ENCODE measurements at regions not wholly inside any gene's neighbourhood (a gene's known extent, or its start where the extent isn't known, plus 50 kb on each side); places are given as distances from the start of the nearest gene placed in this dataset.
A peak's percentile ranks its signal among the peaks of the same experiment; 100 is the strongest.

DNA sequence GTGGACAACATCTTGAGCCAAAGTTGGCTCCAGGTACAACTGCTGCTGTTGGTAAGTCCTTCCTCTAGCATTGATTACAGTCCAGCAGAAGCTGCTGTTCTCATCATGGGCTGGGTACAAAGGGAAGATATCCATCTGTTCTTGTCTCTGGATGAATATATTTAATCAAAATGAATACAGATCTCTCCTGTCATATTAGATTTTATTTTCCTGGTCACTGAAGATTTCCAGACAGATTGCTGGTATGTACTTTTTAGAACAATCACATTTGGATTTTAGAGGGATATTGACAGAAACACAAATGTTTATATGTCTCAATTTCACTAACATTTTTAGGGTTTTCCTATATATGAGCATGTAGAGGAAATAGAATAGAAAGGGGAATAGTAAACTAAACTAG lies 155.4 kb upstream of the FHL2 start:
- no peak overlapping the region for H3K4me3 ChIP-seq (ENCODE audit: low read length in 2 of 2)
- H3K9me3 ChIP-seq (ENCODE audit: control insufficient read depth, low read length) = no peaks in the 10 kb centered on the region
- H3K27me3 ChIP-seq (ENCODE audit: control insufficient read depth in 1 of 2, insufficient read depth in 2 of 2, low read length in 1 of 2) = no peaks in the 10 kb centered on the region
- no peaks in the 10 kb centered on the region for H3K36me3 ChIP-seq (ENCODE audit: control insufficient read depth in 1 of 2, insufficient read depth in 2 of 2, low read length in 1 of 2)
- ATAC-seq (ENCODE audit: low FRiP score) = no peak
- no peak overlapping the region for H3K27ac ChIP-seq (ENCODE audit: low read depth in 1 of 2, low read length in 2 of 2)
- intact Hi-C loops (cut with DNase I) = no loop called here
- no peaks in the 10 kb centered on the region for H3K4me1 ChIP-seq (ENCODE audit: control insufficient read depth in 1 of 2, insufficient read depth in 2 of 2, low read length in 2 of 2)
- no peak for DNase-seq

DNA sequence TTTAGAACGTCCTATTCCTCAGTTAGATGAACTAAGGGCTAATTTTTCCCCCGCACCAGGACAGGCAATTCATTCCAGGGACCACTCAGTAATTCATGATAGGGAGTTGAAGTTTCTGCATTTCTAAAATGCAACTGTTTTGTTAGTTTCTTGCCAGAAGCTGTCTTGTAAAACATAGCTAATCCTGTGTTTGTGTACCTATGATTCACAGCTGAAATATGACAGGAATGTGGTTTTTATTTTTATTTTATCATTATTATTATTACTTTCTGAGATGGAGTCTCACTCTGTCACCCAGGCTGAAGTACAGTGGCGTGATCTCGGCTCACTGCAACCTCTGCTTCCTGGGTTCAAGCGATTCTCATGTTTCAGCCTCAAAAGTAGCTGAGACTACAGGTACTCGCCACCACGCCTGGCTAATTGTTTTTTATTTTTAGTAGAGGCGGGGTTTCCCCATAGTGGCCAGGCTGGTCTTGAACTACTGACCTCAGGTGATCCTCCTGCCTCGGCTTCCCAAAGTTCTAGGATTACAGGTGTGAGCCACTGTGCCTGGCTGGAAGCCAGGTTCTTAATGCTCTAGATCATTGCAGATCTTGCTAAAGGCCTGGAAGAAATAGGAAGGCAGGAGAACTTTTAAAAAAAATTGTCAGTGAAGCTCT lies 154.8 kb upstream of the FHL2 start:
- no peak overlapping the region for H3K27ac ChIP-seq (ENCODE audit: low read depth in 1 of 2, low read length in 2 of 2)
- no peak overlapping the region for H3K4me3 ChIP-seq (ENCODE audit: low read length in 2 of 2)
- intact Hi-C loops (cut with DNase I) = no loop called here
- H3K27me3 ChIP-seq (ENCODE audit: control insufficient read depth in 1 of 2, insufficient read depth in 2 of 2, low read length in 1 of 2) = no peaks in the 10 kb centered on the region
- no peaks in the 10 kb centered on the region for H3K9me3 ChIP-seq (ENCODE audit: control insufficient read depth, low read length)
- DNase-seq (no peak), ATAC-seq (ENCODE audit: low FRiP score) (no peak)
- 39 to 42% methylated on average over 9 of the region's 9 CpGs for WGBS, 2 donors
- no peaks in the 10 kb centered on the region for H3K4me1 ChIP-seq (ENCODE audit: control insufficient read depth in 1 of 2, insufficient read depth in 2 of 2, low read length in 2 of 2)
- H3K36me3 ChIP-seq (ENCODE audit: control insufficient read depth in 1 of 2, insufficient read depth in 2 of 2, low read length in 1 of 2) = no peaks in the 10 kb centered on the region

DNA sequence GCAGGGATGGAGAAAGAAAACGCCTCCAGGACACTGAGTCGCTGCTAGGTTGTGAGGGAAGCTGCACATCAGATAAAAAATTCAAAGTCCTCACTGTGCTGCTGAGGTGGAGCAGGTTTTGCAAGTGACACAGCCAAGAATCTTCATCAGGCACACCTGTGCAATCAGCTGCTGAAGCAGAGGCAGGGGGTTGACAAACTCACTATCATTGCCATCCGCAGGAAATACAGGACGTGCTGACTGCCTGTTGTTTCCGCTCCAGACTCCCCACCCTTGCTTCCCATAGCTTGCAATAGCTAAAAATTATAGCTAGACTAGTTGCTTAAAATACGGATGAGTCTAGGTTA lies 147.8 kb upstream of the FHL2 start:
- Histone ChIP-seq H3K9me3 (ENCODE audit: control insufficient read depth, low read length) (no peaks in the 10 kb centered on the region), H3K27ac (ENCODE audit: low read depth in 1 of 2, low read length in 2 of 2) (no peak overlapping the region), H3K36me3 (ENCODE audit: control insufficient read depth in 1 of 2, insufficient read depth in 2 of 2, low read length in 1 of 2) (no peaks in the 10 kb centered on the region), H3K27me3 (ENCODE audit: control insufficient read depth in 1 of 2, insufficient read depth in 2 of 2, low read length in 1 of 2) (no peaks in the 10 kb centered on the region), H3K4me3 (ENCODE audit: low read length in 2 of 2) (no peak overlapping the region), H3K4me1 (ENCODE audit: control insufficient read depth in 1 of 2, insufficient read depth in 2 of 2, low read length in 2 of 2) (no peaks in the 10 kb centered on the region)
- ATAC-seq (ENCODE audit: low FRiP score) (no peak), DNase-seq (no peak)
- intact Hi-C loops (cut with DNase I) = no loop called here
- 75 to 77% methylated on average over 6 of the region's 6 CpGs for WGBS, 2 donors

DNA sequence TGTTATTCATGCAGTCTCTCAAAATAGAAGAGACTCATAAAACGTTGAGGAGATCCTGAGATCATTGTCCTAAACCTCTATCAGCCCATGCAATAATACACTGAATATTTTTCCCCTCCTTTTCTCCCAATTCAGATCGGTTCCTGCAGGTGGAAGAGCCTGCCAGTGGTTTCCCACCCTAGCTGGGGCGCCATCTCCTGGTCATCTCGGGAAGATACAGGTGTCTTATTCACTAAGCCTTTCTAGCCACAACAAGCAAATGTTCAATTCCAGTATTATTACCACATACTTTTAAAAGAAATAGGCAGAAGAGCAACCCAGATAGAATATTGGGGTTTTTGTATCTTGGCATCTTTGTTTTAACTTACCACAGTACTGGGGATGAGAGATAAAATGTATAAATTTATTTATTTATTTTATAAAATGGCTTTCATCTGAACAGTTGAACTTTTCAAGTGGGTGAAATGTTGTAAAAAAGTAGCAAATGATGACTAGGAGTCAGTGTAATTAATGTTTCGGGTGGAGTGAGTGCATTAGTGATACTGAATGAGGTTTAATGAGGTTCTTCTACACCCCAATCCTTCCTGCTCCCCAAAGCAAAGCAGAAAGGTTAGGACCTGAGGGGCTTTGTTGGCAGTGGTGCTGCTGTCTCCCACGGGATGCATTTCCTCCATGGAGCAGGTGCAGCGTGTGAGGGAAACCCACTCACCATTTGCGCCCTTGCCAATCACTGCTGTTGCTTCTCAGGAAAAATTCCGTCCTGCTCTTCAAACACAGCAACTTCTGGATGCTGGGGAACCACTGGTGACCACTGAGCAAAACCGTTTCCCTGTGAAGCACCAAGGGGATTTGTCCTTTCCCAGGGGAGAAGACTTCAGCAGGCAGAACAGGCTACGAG lies 147.1 kb upstream of the FHL2 start:
- DNase-seq (peak; percentile 70 to 85), ATAC-seq (ENCODE audit: low FRiP score) (no peak)
- intact Hi-C loops (cut with DNase I) = no loop called here
- 35 to 38% methylated on average over 11 of the region's 11 CpGs for WGBS, 2 donors
- Histone ChIP-seq H3K27ac (ENCODE audit: low read depth in 1 of 2, low read length in 2 of 2) (no peak overlapping the region), H3K36me3 (ENCODE audit: control insufficient read depth in 1 of 2, insufficient read depth in 2 of 2, low read length in 1 of 2) (no peaks in the 10 kb centered on the region), H3K4me1 (ENCODE audit: control insufficient read depth in 1 of 2, insufficient read depth in 2 of 2, low read length in 2 of 2) (no peaks in the 10 kb centered on the region), H3K27me3 (ENCODE audit: control insufficient read depth in 1 of 2, insufficient read depth in 2 of 2, low read length in 1 of 2) (no peaks in the 10 kb centered on the region), H3K9me3 (ENCODE audit: control insufficient read depth, low read length) (no peaks in the 10 kb centered on the region), H3K4me3 (ENCODE audit: low read length in 2 of 2) (no peak overlapping the region)

DNA sequence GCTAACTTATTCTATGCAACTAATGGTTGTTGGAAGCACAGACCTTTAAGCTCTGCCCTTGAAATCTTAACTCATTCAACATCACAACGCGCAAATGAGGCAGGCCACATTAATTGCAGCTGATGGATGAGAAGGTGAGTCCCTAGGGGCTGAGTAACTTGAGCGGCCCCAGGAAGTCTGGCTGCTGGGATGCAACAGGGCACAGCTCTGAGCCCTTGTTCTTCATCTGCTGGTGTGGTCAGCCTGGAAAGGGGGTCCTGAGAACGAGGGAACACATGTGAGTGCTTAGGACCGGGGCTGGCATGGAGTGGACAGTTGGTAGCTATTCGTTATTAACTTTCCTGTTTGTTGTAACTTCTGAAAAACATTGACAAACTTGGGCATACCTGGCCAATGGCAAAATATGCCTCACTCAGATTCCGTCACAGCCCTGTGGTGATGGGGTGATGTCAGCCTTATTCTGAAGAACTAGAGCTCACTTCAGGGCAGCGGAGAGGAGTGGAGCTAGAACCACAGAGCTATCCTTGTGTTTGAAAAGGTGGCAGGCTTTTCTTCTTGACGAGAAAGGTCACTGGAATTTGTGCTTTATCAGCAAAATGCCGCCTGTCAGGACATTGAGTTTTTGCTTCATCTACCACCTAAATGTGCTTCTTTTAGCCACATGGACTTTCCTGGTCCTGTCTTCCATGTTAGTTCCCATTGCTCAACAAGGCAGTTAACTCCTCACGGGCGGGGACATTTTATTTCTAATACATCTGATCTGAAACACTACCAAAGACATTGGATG lies 145.9 kb upstream of the FHL2 start:
- Histone ChIP-seq H3K27ac (ENCODE audit: low read depth in 1 of 2, low read length in 2 of 2) (no peak overlapping the region), H3K4me3 (ENCODE audit: low read length in 2 of 2) (no peak overlapping the region), H3K4me1 (ENCODE audit: control insufficient read depth in 1 of 2, insufficient read depth in 2 of 2, low read length in 2 of 2) (no peaks in the 10 kb centered on the region), H3K9me3 (ENCODE audit: control insufficient read depth, low read length) (no peaks in the 10 kb centered on the region), H3K36me3 (ENCODE audit: control insufficient read depth in 1 of 2, insufficient read depth in 2 of 2, low read length in 1 of 2) (no peaks in the 10 kb centered on the region), H3K27me3 (ENCODE audit: control insufficient read depth in 1 of 2, insufficient read depth in 2 of 2, low read length in 1 of 2) (no peaks in the 10 kb centered on the region)
- intact Hi-C loops (cut with DNase I) = no loop called here
- DNase-seq (no peak), ATAC-seq (ENCODE audit: low FRiP score) (no peak)
- 79 to 85% methylated on average over 12 of the region's 12 CpGs for WGBS, 2 donors

DNA sequence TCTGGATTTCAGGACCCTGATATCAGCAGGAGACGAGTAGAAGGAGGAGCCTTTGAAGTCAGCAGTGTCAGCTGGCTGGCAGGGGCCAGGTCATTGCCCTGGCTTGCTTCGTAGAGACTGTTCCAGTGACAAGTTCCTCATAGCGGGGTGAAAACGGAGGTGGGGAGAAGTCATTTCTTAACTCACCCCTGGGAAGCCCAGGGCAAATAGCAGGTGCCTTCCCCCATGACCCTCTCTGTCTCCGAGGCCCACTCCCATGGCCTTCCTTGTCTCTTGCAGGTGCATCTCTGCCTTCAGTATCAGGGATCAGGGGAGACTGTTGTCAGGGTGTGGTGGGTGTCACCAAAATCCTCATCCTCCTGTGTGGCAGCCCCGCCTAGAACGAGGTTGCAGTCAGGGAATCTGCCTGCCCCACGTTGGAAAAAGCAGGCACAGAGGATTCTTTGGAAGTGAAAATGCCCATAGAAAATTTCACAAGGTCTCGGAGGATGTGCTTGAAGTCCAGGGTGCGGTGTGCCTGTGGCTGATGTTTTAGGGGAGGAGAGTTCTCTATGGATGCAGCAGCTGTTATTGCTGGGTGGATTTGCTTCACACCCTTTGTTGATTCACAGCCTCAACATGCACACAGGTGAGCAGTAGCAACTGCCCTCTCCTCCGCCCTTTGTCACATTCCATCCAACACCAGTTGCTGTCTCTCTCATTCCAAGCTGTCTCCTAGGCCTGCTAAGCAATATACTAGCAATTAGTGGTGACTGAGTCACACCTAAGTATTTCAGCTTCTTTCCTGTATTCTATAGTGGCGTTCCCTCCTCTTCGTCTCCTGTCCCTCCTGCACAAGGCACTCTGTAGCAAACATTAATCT lies 142.6 kb upstream of the FHL2 start:
- Histone ChIP-seq H3K9me3 (ENCODE audit: control insufficient read depth, low read length) (no peaks in the 10 kb centered on the region), H3K4me3 (ENCODE audit: low read length in 2 of 2) (no peak overlapping the region), H3K36me3 (ENCODE audit: control insufficient read depth in 1 of 2, insufficient read depth in 2 of 2, low read length in 1 of 2) (no peaks in the 10 kb centered on the region), H3K4me1 (ENCODE audit: control insufficient read depth in 1 of 2, insufficient read depth in 2 of 2, low read length in 2 of 2) (no peaks in the 10 kb centered on the region), H3K27me3 (ENCODE audit: control insufficient read depth in 1 of 2, insufficient read depth in 2 of 2, low read length in 1 of 2) (no peaks in the 10 kb centered on the region), H3K27ac (ENCODE audit: low read depth in 1 of 2, low read length in 2 of 2) (no peak overlapping the region)
- ATAC-seq (ENCODE audit: low FRiP score) (no peak), DNase-seq (no peak)
- intact Hi-C loops (cut with DNase I) = no loop called here
- 79 to 90% methylated on average over 13 of the region's 13 CpGs for WGBS, 2 donors

DNA sequence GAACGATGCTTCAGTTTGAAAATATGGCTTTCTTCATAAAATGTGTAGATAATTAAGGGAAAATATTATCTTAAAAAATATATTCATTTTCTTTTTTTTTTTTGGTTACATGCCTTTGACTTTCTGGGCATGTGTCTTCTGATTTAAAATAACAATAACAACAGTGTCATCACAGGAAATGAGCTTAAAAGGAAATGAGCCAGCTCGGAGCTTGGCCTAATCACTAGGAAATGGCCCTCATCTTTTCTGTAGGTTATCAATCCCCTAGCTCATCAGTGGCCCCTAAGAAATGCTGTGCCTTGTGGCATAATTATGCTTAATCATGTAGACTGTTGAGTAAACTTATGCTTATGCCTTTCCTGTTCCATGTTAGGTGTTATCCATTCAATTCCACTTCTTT lies 141.8 kb upstream of the FHL2 start:
- Histone ChIP-seq H3K27me3 (ENCODE audit: control insufficient read depth in 1 of 2, insufficient read depth in 2 of 2, low read length in 1 of 2) (no peaks in the 10 kb centered on the region), H3K36me3 (ENCODE audit: control insufficient read depth in 1 of 2, insufficient read depth in 2 of 2, low read length in 1 of 2) (no peaks in the 10 kb centered on the region), H3K27ac (ENCODE audit: low read depth in 1 of 2, low read length in 2 of 2) (no peak overlapping the region), H3K4me3 (ENCODE audit: low read length in 2 of 2) (no peak overlapping the region), H3K4me1 (ENCODE audit: control insufficient read depth in 1 of 2, insufficient read depth in 2 of 2, low read length in 2 of 2) (no peaks in the 10 kb centered on the region), H3K9me3 (ENCODE audit: control insufficient read depth, low read length) (no peaks in the 10 kb centered on the region)
- ATAC-seq (ENCODE audit: low FRiP score) (no peak), DNase-seq (no peak)
- intact Hi-C loops (cut with DNase I) = no loop called here
- WGBS, 2 donors = 36 to 45% methylated on average over 2 of the region's 2 CpGs

DNA sequence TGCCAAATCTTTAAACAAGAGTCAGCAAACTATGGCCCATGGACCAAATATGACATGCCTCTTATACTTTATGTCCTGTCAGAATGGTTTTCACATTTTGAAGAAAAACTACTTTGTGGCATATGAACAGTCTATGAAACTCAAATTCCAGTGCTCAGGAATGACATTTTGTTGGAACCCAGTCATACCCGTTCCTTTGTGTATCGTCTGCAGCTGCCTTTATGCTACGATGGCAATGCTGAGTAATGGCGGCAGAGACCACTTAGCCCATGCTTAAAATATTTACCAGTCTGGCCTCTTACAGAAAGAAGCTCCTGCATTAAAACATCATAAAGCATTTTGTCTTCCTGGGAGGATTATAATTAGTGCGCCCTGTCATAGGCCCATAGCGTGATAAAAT lies 140.5 kb upstream of the FHL2 start:
- Histone ChIP-seq H3K4me1 (ENCODE audit: control insufficient read depth in 1 of 2, insufficient read depth in 2 of 2, low read length in 2 of 2) (no peaks in the 10 kb centered on the region), H3K36me3 (ENCODE audit: control insufficient read depth in 1 of 2, insufficient read depth in 2 of 2, low read length in 1 of 2) (no peaks in the 10 kb centered on the region), H3K9me3 (ENCODE audit: control insufficient read depth, low read length) (no peaks in the 10 kb centered on the region), H3K4me3 (ENCODE audit: low read length in 2 of 2) (no peak overlapping the region), H3K27me3 (ENCODE audit: control insufficient read depth in 1 of 2, insufficient read depth in 2 of 2, low read length in 1 of 2) (no peaks in the 10 kb centered on the region), H3K27ac (ENCODE audit: low read depth in 1 of 2, low read length in 2 of 2) (no peak overlapping the region)
- ATAC-seq (ENCODE audit: low FRiP score) (no peak), DNase-seq (no peak)
- intact Hi-C loops (cut with DNase I) = no loop called here
- WGBS, 2 donors = 60 to 65% methylated on average over 6 of the region's 6 CpGs

Data from aorta (tissue), 5 donors.